GM23338 (cell line): ENCODE measurements at regions not wholly inside any gene's neighbourhood (a gene's known extent, or its start where the extent isn't known, plus 50 kb on each side); places are given as distances from the start of the nearest gene placed in this dataset.
A peak's percentile ranks its signal among the peaks of the same experiment; 100 is the strongest.

ENCODE experiments used
- ATAC-seq: fragments of 200-7000 bp; cut with Tn5 transposase; 3 replicates; pipeline ENCODE4 v1.9.1; 2020
- DNase-seq: peaks from one replicate; pipeline ENCODE4 v3.0.0-alpha.2; 2015; ENCODE audit warnings: low spot score
- H2AFZ ChIP-seq: fragments of 200-600 bp; sonication (generic); 2 replicates; pipeline ENCODE4 v1.8.0; 2016; ENCODE audit warnings: antibody characterized with exemption, mild to moderate bottlenecking, moderate library complexity
- H3F3A ChIP-seq: fragments of 200-600 bp; sonication (generic); replicated peaks from 2 replicates; pipeline ENCODE4 v1.8.0; 2017; ENCODE audit warnings: antibody characterized with exemption, mixed run types, low read depth
- H3K27ac ChIP-seq: fragments of 200-600 bp; sonication (generic); 2 replicates; pipeline ENCODE4 v1.6.1; 2016; ENCODE audit warnings: low read depth
- H3K27me3 ChIP-seq: fragments of 200-600 bp; sonication (generic); 2 replicates; pipeline ENCODE4 v1.8.0; 2016; ENCODE audit warnings: mild to moderate bottlenecking, mixed run types, moderate library complexity; ENCODE audit not compliant: insufficient read depth
- H3K36me3 ChIP-seq: fragments of 200-600 bp; sonication (generic); 2 replicates; pipeline ENCODE4 v1.8.0; 2016; ENCODE audit warnings: mild to moderate bottlenecking; ENCODE audit not compliant: insufficient read depth
- H3K4me1 ChIP-seq: fragments of 200-600 bp; sonication (generic); 2 replicates; pipeline ENCODE4 v1.8.0; 2016; ENCODE audit warnings: mild to moderate bottlenecking, moderate library complexity; ENCODE audit not compliant: insufficient read depth
- H3K4me2 ChIP-seq: fragments of 200-600 bp; sonication (generic); 2 replicates; pipeline ENCODE4 v1.7.1; 2017; ENCODE audit warnings: mixed run types
- H3K4me3 ChIP-seq: fragments of 200-600 bp; sonication (generic); 2 replicates; pipeline ENCODE4 v1.6.1; 2016; ENCODE audit warnings: mixed run types
- H3K79me2 ChIP-seq: fragments of 200-600 bp; sonication (generic); replicated peaks from 2 replicates; pipeline ENCODE4 v1.8.0; 2017; ENCODE audit warnings: mild to moderate bottlenecking; ENCODE audit not compliant: insufficient read depth
- H3K9me2 ChIP-seq: fragments of 200-600 bp; sonication (generic); 2 replicates; pipeline ENCODE4 v1.8.0; 2017; ENCODE audit not compliant: insufficient read depth
- H4K20me1 ChIP-seq: fragments of 200-600 bp; sonication (generic); replicated peaks from 2 replicates; pipeline ENCODE4 v1.8.0; 2017; ENCODE audit warnings: mild to moderate bottlenecking; ENCODE audit not compliant: insufficient read depth
- H3K27ac Mint-ChIP-seq: 2 replicates; pipeline ENCODE4 v1.8.0; 2020; ENCODE audit warnings: inconsistent platforms, mild to moderate bottlenecking, moderate library complexity, mixed read lengths
- H3K27me3 Mint-ChIP-seq: 3 replicates; pipeline ENCODE4 v1.8.0; 2022; ENCODE audit warnings: low read depth, mild to moderate bottlenecking, moderate library complexity, mixed read lengths, inconsistent platforms; ENCODE audit not compliant: insufficient read depth, poor library complexity
- H3K36me3 Mint-ChIP-seq: 3 replicates; pipeline ENCODE4 v1.8.0; 2021; ENCODE audit warnings: low read depth, mild to moderate bottlenecking, inconsistent platforms, moderate library complexity, mixed read lengths
- H3K4me1 Mint-ChIP-seq: 3 replicates; pipeline ENCODE4 v1.8.0; 2020; ENCODE audit warnings: mild to moderate bottlenecking, inconsistent platforms, mixed read lengths
- H3K4me3 Mint-ChIP-seq: 3 replicates; pipeline ENCODE4 v1.8.0; 2021; ENCODE audit warnings: moderate library complexity, mild to moderate bottlenecking, inconsistent platforms, mixed read lengths
- H3K9me3 Mint-ChIP-seq: 3 replicates; pipeline ENCODE4 v1.8.0; 2020; ENCODE audit warnings: moderate library complexity, mild to moderate bottlenecking, inconsistent platforms, mixed read lengths
- CREB1 ChIP-seq: fragments of 250-450 bp; sonication (Bioruptor Pico); IDR thresholded peaks from 2 replicates; pipeline ENCODE4 v1.5.0; 2020; ENCODE audit warnings: low read depth, mild to moderate bottlenecking, moderate library complexity
- EZH2 ChIP-seq: fragments of 200-600 bp; sonication (generic); IDR thresholded peaks from one replicate; pipeline ENCODE4 v1.8.0; 2017; ENCODE audit warnings: antibody characterized with exemption, mild to moderate bottlenecking, low read depth; ENCODE audit not compliant: unreplicated experiment
- EZH2phosphoT487 ChIP-seq: fragments of 200-600 bp; sonication (generic); IDR thresholded peaks from one replicate; pipeline ENCODE4 v1.8.1; 2018; ENCODE audit warnings: antibody characterized with exemption; ENCODE audit not compliant: unreplicated experiment
- JUNB ChIP-seq: IDR thresholded peaks from one replicate; pipeline ENCODE4 v1.6.1; 2016; ENCODE audit warnings: antibody characterized with exemption; ENCODE audit not compliant: unreplicated experiment
- NANOG ChIP-seq: IDR thresholded peaks from 2 replicates; pipeline ENCODE4 v1.6.1; 2016; ENCODE audit warnings: antibody characterized with exemption, borderline replicate concordance
- POLR2AphosphoS5 ChIP-seq: IDR thresholded peaks from 2 replicates; pipeline ENCODE4 v1.6.1; 2016; ENCODE audit warnings: antibody characterized with exemption, low read depth
- STAT1 ChIP-seq: IDR thresholded peaks from one replicate; pipeline ENCODE4 v1.6.1; 2016; ENCODE audit warnings: antibody characterized with exemption; ENCODE audit not compliant: unreplicated experiment
- ZNF114 ChIP-seq: fragments of 250-450 bp; sonication (Bioruptor Pico); IDR thresholded peaks from 2 replicates; pipeline ENCODE4 v1.5.0; 2020; ENCODE audit warnings: mild to moderate bottlenecking, moderate library complexity
- ZNF331 ChIP-seq: fragments of 250-450 bp; sonication (Bioruptor Pico); IDR thresholded peaks from 2 replicates; pipeline ENCODE4 v1.5.0; 2020; ENCODE audit warnings: low read depth, mild to moderate bottlenecking, moderate library complexity
- TF ChIP-seq, protein P1 (sequence below): IDR thresholded peaks from 2 replicates; pipeline ENCODE4 v1.6.1; 2016; ENCODE audit warnings: antibody characterized with exemption
- TF ChIP-seq, protein P2 (sequence below): fragments of 250-450 bp; sonication (Bioruptor Pico); IDR thresholded peaks from 2 replicates; pipeline ENCODE4 v1.5.0; 2020; ENCODE audit warnings: mild to moderate bottlenecking, moderate library complexity
- TF ChIP-seq, protein P3 (sequence below): IDR thresholded peaks from one replicate; pipeline ENCODE4 v1.6.1; 2018; ENCODE audit warnings: antibody characterized with exemption; ENCODE audit not compliant: unreplicated experiment

DNA sequence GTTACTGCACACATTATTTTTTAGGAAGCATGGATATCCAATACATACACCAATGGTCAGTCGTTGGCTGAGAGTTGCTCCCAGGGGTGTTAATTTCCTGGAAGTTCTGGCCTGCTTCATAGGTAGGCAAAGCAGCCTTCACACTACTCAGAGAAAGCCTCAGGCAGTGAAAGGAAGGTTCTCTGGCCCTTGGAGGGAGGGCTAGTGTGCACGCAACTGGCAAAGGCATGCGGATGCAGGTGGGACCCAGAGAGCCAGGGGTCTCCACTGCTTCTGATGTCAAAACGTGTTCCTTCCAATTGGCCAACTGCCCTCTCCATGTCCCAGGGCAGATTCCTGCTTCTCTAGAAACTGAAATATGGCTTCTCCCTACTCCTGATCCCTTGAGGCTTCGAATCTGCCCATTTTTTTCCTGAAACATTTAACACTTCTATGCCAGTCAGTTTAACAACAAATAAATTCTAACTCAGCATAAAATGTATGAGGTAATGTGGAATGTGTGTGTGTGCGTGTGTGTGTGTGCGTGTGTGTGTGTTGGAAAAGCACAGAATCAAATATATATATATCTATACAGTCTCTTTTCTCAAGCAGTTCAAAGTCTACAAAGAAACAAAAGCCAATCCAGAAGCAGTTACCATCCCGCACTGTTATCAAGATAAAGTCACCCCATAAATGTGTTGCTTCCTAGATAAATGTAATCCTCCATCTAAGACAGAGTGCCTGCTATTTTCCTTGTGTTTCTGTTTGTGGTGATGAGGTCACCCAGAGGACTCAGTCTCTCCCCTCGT, 94.0 kb upstream of the HIVEP1 start:
- H3K4me3 Mint-ChIP-seq, result no peak overlapping the region
- no peaks in the 10 kb centered on the region for H3K36me3 ChIP-seq
- H3K4me1 ChIP-seq, result no peaks in the 10 kb centered on the region
- peak overlapping the region; percentile 10; the same call in 1 of the 2 replicates for H2AFZ ChIP-seq
- no peaks in the 10 kb centered on the region for H3F3A ChIP-seq
- H3K9me3 Mint-ChIP-seq, result peaks cover 4% of the 10 kb centered on the region; the same call in 1 of the 3 replicates
- peaks cover 4% of the 10 kb centered on the region; the same call in 2 of the 3 replicates for H3K36me3 Mint-ChIP-seq
- H3K27me3 Mint-ChIP-seq, result peaks cover 4% of the 10 kb centered on the region
- H3K27ac Mint-ChIP-seq, result peak overlapping the region; percentile 56; the same call in 1 of the 2 replicates
- DNase-seq (no peak), ATAC-seq (no peak)
- H3K4me2 ChIP-seq, result no peak overlapping the region
- H4K20me1 ChIP-seq, result no peaks in the 10 kb centered on the region
- H3K27ac ChIP-seq, result no peak overlapping the region
- no peaks in the 10 kb centered on the region for H3K79me2 ChIP-seq
- no peaks in the 10 kb centered on the region for H3K27me3 ChIP-seq
- no peak overlapping the region for H3K4me3 ChIP-seq
- H3K9me2 ChIP-seq, result no peaks in the 10 kb centered on the region
- TF ChIP-seq EZH2 (no peak), POLR2AphosphoS5 (no peak), ZNF331 (CRISPR knock-in tag) (no peak), CREB1 (CRISPR knock-in tag) (no peak), ZNF114 (CRISPR knock-in tag) (no peak), EZH2phosphoT487 (no peak), STAT1 (no peak), JUNB (no peak), NANOG (no peak)
- TF ChIP-seq, protein P1, sequence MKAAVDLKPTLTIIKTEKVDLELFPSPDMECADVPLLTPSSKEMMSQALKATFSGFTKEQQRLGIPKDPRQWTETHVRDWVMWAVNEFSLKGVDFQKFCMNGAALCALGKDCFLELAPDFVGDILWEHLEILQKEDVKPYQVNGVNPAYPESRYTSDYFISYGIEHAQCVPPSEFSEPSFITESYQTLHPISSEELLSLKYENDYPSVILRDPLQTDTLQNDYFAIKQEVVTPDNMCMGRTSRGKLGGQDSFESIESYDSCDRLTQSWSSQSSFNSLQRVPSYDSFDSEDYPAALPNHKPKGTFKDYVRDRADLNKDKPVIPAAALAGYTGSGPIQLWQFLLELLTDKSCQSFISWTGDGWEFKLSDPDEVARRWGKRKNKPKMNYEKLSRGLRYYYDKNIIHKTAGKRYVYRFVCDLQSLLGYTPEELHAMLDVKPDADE, result no peak
- TF ChIP-seq, protein P2, sequence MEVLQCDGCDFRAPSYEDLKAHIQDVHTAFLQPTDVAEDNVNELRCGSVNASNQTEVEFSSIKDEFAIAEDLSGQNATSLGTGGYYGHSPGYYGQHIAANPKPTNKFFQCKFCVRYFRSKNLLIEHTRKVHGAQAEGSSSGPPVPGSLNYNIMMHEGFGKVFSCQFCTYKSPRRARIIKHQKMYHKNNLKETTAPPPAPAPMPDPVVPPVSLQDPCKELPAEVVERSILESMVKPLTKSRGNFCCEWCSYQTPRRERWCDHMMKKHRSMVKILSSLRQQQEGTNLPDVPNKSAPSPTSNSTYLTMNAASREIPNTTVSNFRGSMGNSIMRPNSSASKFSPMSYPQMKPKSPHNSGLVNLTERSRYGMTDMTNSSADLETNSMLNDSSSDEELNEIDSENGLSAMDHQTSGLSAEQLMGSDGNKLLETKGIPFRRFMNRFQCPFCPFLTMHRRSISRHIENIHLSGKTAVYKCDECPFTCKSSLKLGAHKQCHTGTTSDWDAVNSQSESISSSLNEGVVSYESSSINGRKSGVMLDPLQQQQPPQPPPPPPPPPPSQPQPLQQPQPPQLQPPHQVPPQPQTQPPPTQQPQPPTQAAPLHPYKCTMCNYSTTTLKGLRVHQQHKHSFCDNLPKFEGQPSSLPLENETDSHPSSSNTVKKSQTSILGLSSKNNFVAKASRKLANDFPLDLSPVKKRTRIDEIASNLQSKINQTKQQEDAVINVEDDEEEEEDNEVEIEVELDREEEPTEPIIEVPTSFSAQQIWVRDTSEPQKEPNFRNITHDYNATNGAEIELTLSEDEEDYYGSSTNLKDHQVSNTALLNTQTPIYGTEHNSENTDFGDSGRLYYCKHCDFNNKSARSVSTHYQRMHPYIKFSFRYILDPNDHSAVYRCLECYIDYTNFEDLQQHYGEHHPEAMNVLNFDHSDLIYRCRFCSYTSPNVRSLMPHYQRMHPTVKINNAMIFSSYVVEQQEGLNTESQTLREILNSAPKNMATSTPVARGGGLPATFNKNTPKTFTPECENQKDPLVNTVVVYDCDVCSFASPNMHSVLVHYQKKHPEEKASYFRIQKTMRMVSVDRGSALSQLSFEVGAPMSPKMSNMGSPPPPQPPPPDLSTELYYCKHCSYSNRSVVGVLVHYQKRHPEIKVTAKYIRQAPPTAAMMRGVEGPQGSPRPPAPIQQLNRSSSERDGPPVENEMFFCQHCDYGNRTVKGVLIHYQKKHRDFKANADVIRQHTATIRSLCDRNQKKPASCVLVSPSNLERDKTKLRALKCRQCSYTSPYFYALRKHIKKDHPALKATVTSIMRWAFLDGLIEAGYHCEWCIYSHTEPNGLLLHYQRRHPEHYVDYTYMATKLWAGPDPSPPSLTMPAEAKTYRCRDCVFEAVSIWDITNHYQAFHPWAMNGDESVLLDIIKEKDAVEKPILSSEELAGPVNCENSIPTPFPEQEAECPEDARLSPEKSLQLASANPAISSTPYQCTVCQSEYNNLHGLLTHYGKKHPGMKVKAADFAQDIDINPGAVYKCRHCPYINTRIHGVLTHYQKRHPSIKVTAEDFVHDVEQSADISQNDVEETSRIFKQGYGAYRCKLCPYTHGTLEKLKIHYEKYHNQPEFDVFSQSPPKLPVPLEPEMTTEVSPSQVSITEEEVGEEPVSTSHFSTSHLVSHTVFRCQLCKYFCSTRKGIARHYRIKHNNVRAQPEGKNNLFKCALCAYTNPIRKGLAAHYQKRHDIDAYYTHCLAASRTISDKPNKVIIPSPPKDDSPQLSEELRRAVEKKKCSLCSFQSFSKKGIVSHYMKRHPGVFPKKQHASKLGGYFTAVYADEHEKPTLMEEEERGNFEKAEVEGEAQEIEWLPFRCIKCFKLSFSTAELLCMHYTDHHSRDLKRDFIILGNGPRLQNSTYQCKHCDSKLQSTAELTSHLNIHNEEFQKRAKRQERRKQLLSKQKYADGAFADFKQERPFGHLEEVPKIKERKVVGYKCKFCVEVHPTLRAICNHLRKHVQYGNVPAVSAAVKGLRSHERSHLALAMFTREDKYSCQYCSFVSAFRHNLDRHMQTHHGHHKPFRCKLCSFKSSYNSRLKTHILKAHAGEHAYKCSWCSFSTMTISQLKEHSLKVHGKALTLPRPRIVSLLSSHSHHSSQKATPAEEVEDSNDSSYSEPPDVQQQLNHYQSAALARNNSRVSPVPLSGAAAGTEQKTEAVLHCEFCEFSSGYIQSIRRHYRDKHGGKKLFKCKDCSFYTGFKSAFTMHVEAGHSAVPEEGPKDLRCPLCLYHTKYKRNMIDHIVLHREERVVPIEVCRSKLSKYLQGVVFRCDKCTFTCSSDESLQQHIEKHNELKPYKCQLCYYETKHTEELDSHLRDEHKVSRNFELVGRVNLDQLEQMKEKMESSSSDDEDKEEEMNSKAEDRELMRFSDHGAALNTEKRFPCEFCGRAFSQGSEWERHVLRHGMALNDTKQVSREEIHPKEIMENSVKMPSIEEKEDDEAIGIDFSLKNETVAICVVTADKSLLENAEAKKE (CRISPR knock-in tag), result no peak
- TF ChIP-seq, protein P3, sequence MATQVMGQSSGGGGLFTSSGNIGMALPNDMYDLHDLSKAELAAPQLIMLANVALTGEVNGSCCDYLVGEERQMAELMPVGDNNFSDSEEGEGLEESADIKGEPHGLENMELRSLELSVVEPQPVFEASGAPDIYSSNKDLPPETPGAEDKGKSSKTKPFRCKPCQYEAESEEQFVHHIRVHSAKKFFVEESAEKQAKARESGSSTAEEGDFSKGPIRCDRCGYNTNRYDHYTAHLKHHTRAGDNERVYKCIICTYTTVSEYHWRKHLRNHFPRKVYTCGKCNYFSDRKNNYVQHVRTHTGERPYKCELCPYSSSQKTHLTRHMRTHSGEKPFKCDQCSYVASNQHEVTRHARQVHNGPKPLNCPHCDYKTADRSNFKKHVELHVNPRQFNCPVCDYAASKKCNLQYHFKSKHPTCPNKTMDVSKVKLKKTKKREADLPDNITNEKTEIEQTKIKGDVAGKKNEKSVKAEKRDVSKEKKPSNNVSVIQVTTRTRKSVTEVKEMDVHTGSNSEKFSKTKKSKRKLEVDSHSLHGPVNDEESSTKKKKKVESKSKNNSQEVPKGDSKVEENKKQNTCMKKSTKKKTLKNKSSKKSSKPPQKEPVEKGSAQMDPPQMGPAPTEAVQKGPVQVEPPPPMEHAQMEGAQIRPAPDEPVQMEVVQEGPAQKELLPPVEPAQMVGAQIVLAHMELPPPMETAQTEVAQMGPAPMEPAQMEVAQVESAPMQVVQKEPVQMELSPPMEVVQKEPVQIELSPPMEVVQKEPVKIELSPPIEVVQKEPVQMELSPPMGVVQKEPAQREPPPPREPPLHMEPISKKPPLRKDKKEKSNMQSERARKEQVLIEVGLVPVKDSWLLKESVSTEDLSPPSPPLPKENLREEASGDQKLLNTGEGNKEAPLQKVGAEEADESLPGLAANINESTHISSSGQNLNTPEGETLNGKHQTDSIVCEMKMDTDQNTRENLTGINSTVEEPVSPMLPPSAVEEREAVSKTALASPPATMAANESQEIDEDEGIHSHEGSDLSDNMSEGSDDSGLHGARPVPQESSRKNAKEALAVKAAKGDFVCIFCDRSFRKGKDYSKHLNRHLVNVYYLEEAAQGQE, result no peak
- H3K4me1 Mint-ChIP-seq, result peaks cover 10% of the 10 kb centered on the region
